ENCODE measurements at regions not wholly inside any gene's neighbourhood (a gene's known extent, or its start where the extent isn't known, plus 50 kb on each side); places are given as distances from the start of the nearest gene placed in this dataset.

DNA sequence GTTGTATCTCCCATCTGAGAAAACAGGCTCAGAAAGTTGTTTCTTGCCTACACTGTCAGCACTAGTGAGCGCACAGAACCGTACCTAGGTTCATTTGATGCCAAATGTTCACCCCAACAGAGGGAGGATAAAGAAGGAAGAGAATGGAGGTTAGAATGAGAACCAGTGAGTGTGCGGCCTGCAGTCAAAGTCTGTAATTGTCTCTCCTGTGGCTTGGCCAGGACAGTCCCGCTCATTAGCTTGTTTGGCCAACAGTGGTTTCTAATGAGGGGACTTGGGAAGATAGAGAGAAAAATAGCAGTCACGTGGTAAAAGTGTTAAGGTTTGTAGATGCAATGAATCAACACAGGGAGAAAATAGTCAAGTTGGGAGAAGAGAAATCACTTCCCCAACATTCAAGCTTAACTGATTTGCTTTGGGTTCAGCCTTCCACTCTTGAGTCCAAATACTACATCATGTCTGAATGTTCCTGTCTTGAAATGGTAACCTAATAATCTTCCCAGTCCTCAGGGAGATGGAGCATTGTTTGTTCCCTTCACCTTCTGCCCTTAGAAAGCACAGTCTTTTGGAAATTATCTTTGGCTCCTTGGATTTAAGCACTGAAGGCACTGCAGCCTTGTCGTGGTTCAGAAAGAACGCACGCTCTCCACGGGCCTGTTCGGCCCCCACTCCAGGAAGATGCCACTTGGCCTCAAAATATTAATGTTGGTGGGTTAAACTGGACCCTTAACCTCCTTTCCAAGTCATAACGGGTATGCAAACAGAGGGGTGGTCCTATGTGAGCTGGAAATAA, 360.4 kb upstream of the ZNF32 start:
- no peaks in the 10 kb centered on the region for H3K9me3 ChIP-seq
- H3K4me3 ChIP-seq: no peak overlapping the region
- DNase-seq: no peak
- TF ChIP-seq, protein P1, sequence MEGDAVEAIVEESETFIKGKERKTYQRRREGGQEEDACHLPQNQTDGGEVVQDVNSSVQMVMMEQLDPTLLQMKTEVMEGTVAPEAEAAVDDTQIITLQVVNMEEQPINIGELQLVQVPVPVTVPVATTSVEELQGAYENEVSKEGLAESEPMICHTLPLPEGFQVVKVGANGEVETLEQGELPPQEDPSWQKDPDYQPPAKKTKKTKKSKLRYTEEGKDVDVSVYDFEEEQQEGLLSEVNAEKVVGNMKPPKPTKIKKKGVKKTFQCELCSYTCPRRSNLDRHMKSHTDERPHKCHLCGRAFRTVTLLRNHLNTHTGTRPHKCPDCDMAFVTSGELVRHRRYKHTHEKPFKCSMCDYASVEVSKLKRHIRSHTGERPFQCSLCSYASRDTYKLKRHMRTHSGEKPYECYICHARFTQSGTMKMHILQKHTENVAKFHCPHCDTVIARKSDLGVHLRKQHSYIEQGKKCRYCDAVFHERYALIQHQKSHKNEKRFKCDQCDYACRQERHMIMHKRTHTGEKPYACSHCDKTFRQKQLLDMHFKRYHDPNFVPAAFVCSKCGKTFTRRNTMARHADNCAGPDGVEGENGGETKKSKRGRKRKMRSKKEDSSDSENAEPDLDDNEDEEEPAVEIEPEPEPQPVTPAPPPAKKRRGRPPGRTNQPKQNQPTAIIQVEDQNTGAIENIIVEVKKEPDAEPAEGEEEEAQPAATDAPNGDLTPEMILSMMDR (IDR thresholded peaks at IDR 0.05): no peak
- no peak for TF ChIP-seq POLR2A (IDR thresholded peaks at IDR 0.05)
- no peak overlapping the region for H3K27ac ChIP-seq
- H3K27me3 ChIP-seq: no peaks in the 10 kb centered on the region
- peaks cover 0 to 3% (median 0%) of the 10 kb centered on the region in 4 donors for H3K4me1 ChIP-seq
- H3K36me3 ChIP-seq: no peaks in the 10 kb centered on the region

- no peaks in the 10 kb centered on the region for H3K9me3 ChIP-seq
- no peaks in the 10 kb centered on the region for H3K36me3 ChIP-seq
- DNase-seq: no peak
- no peak for TF ChIP-seq POLR2A (IDR thresholded peaks at IDR 0.05)
- TF ChIP-seq, protein P1 (IDR thresholded peaks at IDR 0.05): no peak
- no peak overlapping the region for H3K4me3 ChIP-seq
- H3K4me1 ChIP-seq: peaks cover 0 to 3% (median 0%) of the 10 kb centered on the region in 4 donors
- no peaks in the 10 kb centered on the region for H3K27me3 ChIP-seq
- no peak overlapping the region for H3K27ac ChIP-seq
These were observed 359.7 kb upstream of the ZNF32 start for GRCh38 chr10:44008270-44008916.

DNA sequence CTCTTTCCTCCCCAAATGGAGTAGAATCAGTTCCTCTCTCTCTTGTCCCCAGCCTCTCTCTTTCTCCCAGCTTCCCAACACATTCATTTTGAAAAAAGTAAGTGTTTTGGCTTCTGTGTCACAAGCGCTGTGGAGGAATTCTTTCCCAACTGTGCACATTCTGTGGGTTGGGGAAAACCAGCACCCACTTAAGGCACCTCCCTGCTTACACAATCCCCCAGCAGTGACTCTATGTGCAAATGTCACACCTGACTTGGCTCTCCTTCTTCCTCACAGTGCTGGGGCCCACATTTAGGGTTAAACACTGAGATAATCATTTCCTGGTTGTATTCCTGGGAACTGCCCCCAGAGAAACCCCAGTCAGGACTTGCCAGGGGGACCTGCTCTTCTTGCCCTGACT, 358.1 kb upstream of the ZNF32 start:
- H3K27ac ChIP-seq: no peak overlapping the region
- no peaks in the 10 kb centered on the region for H3K4me1 ChIP-seq
- no peaks in the 10 kb centered on the region for H3K27me3 ChIP-seq
- no peak for TF ChIP-seq POLR2A (IDR thresholded peaks at IDR 0.05)
- TF ChIP-seq, protein P1 (IDR thresholded peaks at IDR 0.05): no peak
- no peaks in the 10 kb centered on the region for H3K36me3 ChIP-seq
- no peak for DNase-seq
- no peak overlapping the region for H3K4me3 ChIP-seq
- H3K9me3 ChIP-seq: no peaks in the 10 kb centered on the region

DNA sequence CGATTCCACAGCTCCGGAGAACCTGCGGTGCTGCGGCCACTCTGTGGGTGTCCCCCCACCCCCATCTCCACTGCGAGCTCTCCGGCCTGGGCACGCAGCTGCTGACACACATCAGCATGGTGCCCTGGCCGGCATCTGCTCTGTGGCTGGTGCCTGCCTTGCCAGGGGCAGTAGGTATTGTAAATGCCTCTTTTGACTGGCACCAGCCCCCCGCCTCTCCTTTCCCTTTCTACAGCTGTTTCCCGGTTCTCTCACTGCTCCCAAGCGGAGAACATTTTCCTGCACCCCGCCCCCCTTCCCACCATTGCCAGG, 357.1 kb upstream of the ZNF32 start:
- H3K9me3 ChIP-seq: no peaks in the 10 kb centered on the region
- no peak overlapping the region for H3K4me3 ChIP-seq
- no peaks in the 10 kb centered on the region for H3K27me3 ChIP-seq
- H3K4me1 ChIP-seq: no peaks in the 10 kb centered on the region
- DNase-seq: no peak
- no peak for TF ChIP-seq POLR2A (IDR thresholded peaks at IDR 0.05)
- TF ChIP-seq, protein P1 (IDR thresholded peaks at IDR 0.05): no peak
- no peak overlapping the region for H3K27ac ChIP-seq
- no peaks in the 10 kb centered on the region for H3K36me3 ChIP-seq

GRCh38 chr10:44004913-44005787, 356.5 kb upstream of the ZNF32 start:
- Histone ChIP-seq H3K27ac (no peak overlapping the region), H3K4me3 (no peak overlapping the region), H3K36me3 (no peaks in the 10 kb centered on the region), H3K4me1 (no peaks in the 10 kb centered on the region), H3K9me3 (no peaks in the 10 kb centered on the region), H3K27me3 (no peaks in the 10 kb centered on the region)
- no peak for DNase-seq
- TF ChIP-seq, protein P1 (IDR thresholded peaks at IDR 0.05): no peak
- no peak for TF ChIP-seq POLR2A (IDR thresholded peaks at IDR 0.05)
